Immature natural killer cell (primary cell): ENCODE measurements at regions not wholly inside any gene's neighbourhood (a gene's known extent, or its start where the extent isn't known, plus 50 kb on each side); places are given as distances from the start of the nearest gene placed in this dataset.
"Not testable (repeated sequence)": the region's sequence is repeated elsewhere in the genome, so short reads cannot be mapped to it uniquely, and the experiment has no call there.

ENCODE experiments used
- DNase-seq, 3 donors: peaks; one replicate each; pipeline ENCODE4 v3.0.0; 2022; ENCODE audit warnings: mixed read lengths in 1 of 3
- H3K27ac Mint-ChIP-seq, 6 donors: one replicate each; pipeline ENCODE4 v1.8.0; 2020; ENCODE audit warnings: mixed read lengths in 6 of 6, mild to moderate bottlenecking in 5 of 6, inconsistent platforms in 4 of 6, moderate library complexity in 3 of 6
- H3K27me3 Mint-ChIP-seq, 3 donors: one replicate each; pipeline ENCODE4 v1.8.0; 2020 to 2021; ENCODE audit warnings: low read depth in 3 of 3, mild to moderate bottlenecking in 3 of 3, mixed read lengths in 3 of 3, moderate library complexity in 3 of 3, inconsistent platforms in 1 of 3
- H3K36me3 Mint-ChIP-seq, 3 donors: one replicate each; pipeline ENCODE4 v1.8.0; 2020; ENCODE audit warnings: mixed read lengths in 3 of 3, inconsistent platforms in 2 of 3, mild to moderate bottlenecking in 2 of 3
- H3K4me1 Mint-ChIP-seq, 2 donors: one replicate each; pipeline ENCODE4 v1.8.0; 2020; ENCODE audit warnings: inconsistent platforms in 2 of 2, mild to moderate bottlenecking in 2 of 2, mixed read lengths in 2 of 2, moderate library complexity in 1 of 2
- H3K4me3 Mint-ChIP-seq, 5 donors: one replicate each; pipeline ENCODE4 v1.8.0; 2020; ENCODE audit warnings: mild to moderate bottlenecking in 5 of 5, mixed read lengths in 5 of 5, inconsistent platforms in 3 of 5, moderate library complexity in 3 of 5
- H3K9me3 Mint-ChIP-seq, 6 donors: one replicate each; pipeline ENCODE4 v1.8.0; 2020; ENCODE audit warnings: mild to moderate bottlenecking in 6 of 6, mixed read lengths in 6 of 6, inconsistent platforms in 4 of 6, moderate library complexity in 3 of 6

- no peaks in the 10 kb centered on the region for H3K9me3 Mint-ChIP-seq
- DNase-seq = no peak
- H3K27ac Mint-ChIP-seq = no peak overlapping the region
- no peak overlapping the region for H3K4me3 Mint-ChIP-seq
- no peaks in the 10 kb centered on the region for H3K4me1 Mint-ChIP-seq
- no peaks in the 10 kb centered on the region for H3K36me3 Mint-ChIP-seq
- no peaks in the 10 kb centered on the region for H3K27me3 Mint-ChIP-seq
These were observed 929.1 kb downstream of the LTN1 start for GRCh38 chr21:28063241-28064216.

GRCh38 chr21:28052956-28053355 lies 939.7 kb downstream of the LTN1 start:
- not testable (repeated sequence) for H3K9me3 Mint-ChIP-seq, H3K36me3 Mint-ChIP-seq, H3K27ac Mint-ChIP-seq, H3K4me1 Mint-ChIP-seq, DNase-seq, H3K4me3 Mint-ChIP-seq, H3K27me3 Mint-ChIP-seq

GRCh38 chr21:28051649-28052048 lies 941.0 kb downstream of the LTN1 start:
- DNase-seq, H3K9me3 Mint-ChIP-seq, H3K36me3 Mint-ChIP-seq, H3K4me3 Mint-ChIP-seq, H3K27ac Mint-ChIP-seq, H3K27me3 Mint-ChIP-seq, H3K4me1 Mint-ChIP-seq: not testable (repeated sequence)

- not testable (repeated sequence) for DNase-seq, H3K27ac Mint-ChIP-seq, H3K4me1 Mint-ChIP-seq, H3K36me3 Mint-ChIP-seq, H3K4me3 Mint-ChIP-seq, H3K27me3 Mint-ChIP-seq
- peaks cover 7 to 16% (median 10%) of the 10 kb centered on the region in 6 donors for H3K9me3 Mint-ChIP-seq
These were observed 957.0 kb downstream of the LTN1 start for GRCh38 chr21:28035692-28036091.

- not testable (repeated sequence) for H3K4me1 Mint-ChIP-seq, DNase-seq, H3K27ac Mint-ChIP-seq, H3K27me3 Mint-ChIP-seq, H3K4me3 Mint-ChIP-seq, H3K36me3 Mint-ChIP-seq
- H3K9me3 Mint-ChIP-seq = peaks cover 12 to 17% (median 13%) of the 10 kb centered on the region in 6 donors
These were observed 957.8 kb downstream of the LTN1 start for GRCh38 chr21:28034916-28035315.

GRCh38 chr21:28034334-28034733 lies 958.3 kb downstream of the LTN1 start:
- H3K27ac Mint-ChIP-seq, H3K36me3 Mint-ChIP-seq, H3K4me1 Mint-ChIP-seq, H3K4me3 Mint-ChIP-seq, H3K27me3 Mint-ChIP-seq, DNase-seq: not testable (repeated sequence)
- H3K9me3 Mint-ChIP-seq = peaks cover 12 to 20% (median 15%) of the 10 kb centered on the region in 6 donors

GRCh38 chr21:28032652-28033051 lies 960.0 kb downstream of the LTN1 start:
- peaks cover 11 to 23% (median 15%) of the 10 kb centered on the region in 6 donors for H3K9me3 Mint-ChIP-seq
- H3K4me3 Mint-ChIP-seq, H3K36me3 Mint-ChIP-seq, DNase-seq, H3K27me3 Mint-ChIP-seq, H3K4me1 Mint-ChIP-seq, H3K27ac Mint-ChIP-seq: not testable (repeated sequence)

GRCh38 chr21:28031066-28031465 lies 961.6 kb downstream of the LTN1 start:
- DNase-seq, H3K27ac Mint-ChIP-seq, H3K4me1 Mint-ChIP-seq, H3K27me3 Mint-ChIP-seq, H3K4me3 Mint-ChIP-seq, H3K36me3 Mint-ChIP-seq: not testable (repeated sequence)
- peaks cover 11 to 23% (median 15%) of the 10 kb centered on the region in 6 donors for H3K9me3 Mint-ChIP-seq

- peaks cover 0 to 8% (median 5%) of the 10 kb centered on the region in 6 donors for H3K9me3 Mint-ChIP-seq
- no peak for DNase-seq
- no peaks in the 10 kb centered on the region for H3K36me3 Mint-ChIP-seq
- H3K27ac Mint-ChIP-seq = no peak overlapping the region
- no peaks in the 10 kb centered on the region for H3K4me1 Mint-ChIP-seq
- peaks cover 0 to 2% (median 1%) of the 10 kb centered on the region in 3 donors for H3K27me3 Mint-ChIP-seq
- no peak overlapping the region for H3K4me3 Mint-ChIP-seq
These were observed 967.6 kb downstream of the LTN1 start for GRCh38 chr21:28025111-28025510.

- no peak overlapping the region for H3K4me3 Mint-ChIP-seq
- no peak overlapping the region for H3K27ac Mint-ChIP-seq
- DNase-seq = no peak
- H3K9me3 Mint-ChIP-seq = peaks cover 0 to 3% (median 0%) of the 10 kb centered on the region in 6 donors
- no peaks in the 10 kb centered on the region for H3K4me1 Mint-ChIP-seq
- peaks cover 0 to under 1% (median 0%) of the 10 kb centered on the region in 3 donors for H3K27me3 Mint-ChIP-seq
- no peaks in the 10 kb centered on the region for H3K36me3 Mint-ChIP-seq
These were observed 973.7 kb downstream of the LTN1 start for GRCh38 chr21:28018741-28019669.

GRCh38 chr21:28018213-28018612 lies 974.5 kb downstream of the LTN1 start:
- Mint-ChIP-seq H3K36me3 (no peaks in the 10 kb centered on the region), H3K27ac (no peak overlapping the region), H3K4me1 (no peaks in the 10 kb centered on the region), H3K27me3 (no peaks in the 10 kb centered on the region), H3K4me3 (no peak overlapping the region), H3K9me3 (peaks cover 0 to 3% (median 0%) of the 10 kb centered on the region in 6 donors)
- DNase-seq = no peak

- Mint-ChIP-seq H3K9me3 (peaks cover 0 to 3% (median 0%) of the 10 kb centered on the region in 6 donors), H3K27me3 (peaks cover 0 to 1% (median 0%) of the 10 kb centered on the region in 3 donors), H3K36me3 (no peaks in the 10 kb centered on the region), H3K27ac (no peak overlapping the region), H3K4me1 (no peaks in the 10 kb centered on the region), H3K4me3 (no peak overlapping the region)
- no peak for DNase-seq
These were observed 976.1 kb downstream of the LTN1 start for GRCh38 chr21:28016571-28016970.

GRCh38 chr21:28013123-28013522 lies 979.6 kb downstream of the LTN1 start:
- not testable (repeated sequence) for H3K27me3 Mint-ChIP-seq, DNase-seq, H3K36me3 Mint-ChIP-seq, H3K9me3 Mint-ChIP-seq, H3K27ac Mint-ChIP-seq, H3K4me3 Mint-ChIP-seq, H3K4me1 Mint-ChIP-seq

GRCh38 chr21:28011970-28012369 lies 980.7 kb downstream of the LTN1 start:
- not testable (repeated sequence) for H3K4me1 Mint-ChIP-seq, H3K27ac Mint-ChIP-seq, DNase-seq, H3K9me3 Mint-ChIP-seq, H3K27me3 Mint-ChIP-seq, H3K36me3 Mint-ChIP-seq, H3K4me3 Mint-ChIP-seq
